CD4-positive, alpha-beta T cell treated with Interleukin-4 for 4 hours (primary cell): ENCODE measurements at regions not wholly inside any gene's neighbourhood (a gene's known extent, or its start where the extent isn't known, plus 50 kb on each side); places are given as distances from the start of the nearest gene placed in this dataset.
"Not testable (repeated sequence)": the region's sequence is repeated elsewhere in the genome, so short reads cannot be mapped to it uniquely, and the experiment has no call there.

ENCODE experiments used
- DNase-seq: peaks from one replicate; pipeline ENCODE4 v3.0.0-alpha.2; 2020

DNA sequence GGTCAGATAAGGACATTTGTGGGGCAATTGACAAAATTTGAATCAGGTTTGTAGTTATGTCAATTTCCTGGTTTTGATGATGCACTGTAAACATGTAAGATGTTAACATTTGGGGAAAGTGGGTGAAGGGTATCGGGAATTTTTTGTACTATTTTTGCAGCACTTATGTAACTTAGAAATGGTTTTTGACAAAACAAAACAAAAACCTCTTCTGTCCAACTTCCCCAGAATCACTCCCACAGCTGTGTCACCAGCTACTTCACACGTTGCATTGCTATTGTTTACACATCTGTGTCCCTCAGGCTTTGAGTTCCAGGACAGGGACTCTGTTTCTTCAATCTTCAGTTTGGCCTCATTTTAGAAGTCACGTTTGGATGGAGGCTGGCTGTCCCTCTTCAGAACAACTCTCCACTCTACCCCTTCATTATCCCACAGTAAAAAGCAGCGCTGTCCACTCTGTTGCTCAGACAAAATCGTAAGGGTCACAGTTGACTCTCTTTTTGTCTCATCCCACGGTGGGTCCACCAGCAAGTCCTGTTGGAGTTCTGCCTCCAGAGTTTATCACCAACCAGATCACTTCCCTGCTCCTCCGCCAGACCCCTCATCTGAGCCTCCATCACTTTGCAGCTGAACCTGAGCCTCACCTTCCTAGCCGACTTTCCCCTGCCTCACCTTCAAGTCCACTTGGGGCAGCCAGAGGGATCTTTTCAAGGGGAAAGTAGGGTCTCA lies 63.2 kb downstream of the NENF start:
- DNase-seq, result no peak

DNA sequence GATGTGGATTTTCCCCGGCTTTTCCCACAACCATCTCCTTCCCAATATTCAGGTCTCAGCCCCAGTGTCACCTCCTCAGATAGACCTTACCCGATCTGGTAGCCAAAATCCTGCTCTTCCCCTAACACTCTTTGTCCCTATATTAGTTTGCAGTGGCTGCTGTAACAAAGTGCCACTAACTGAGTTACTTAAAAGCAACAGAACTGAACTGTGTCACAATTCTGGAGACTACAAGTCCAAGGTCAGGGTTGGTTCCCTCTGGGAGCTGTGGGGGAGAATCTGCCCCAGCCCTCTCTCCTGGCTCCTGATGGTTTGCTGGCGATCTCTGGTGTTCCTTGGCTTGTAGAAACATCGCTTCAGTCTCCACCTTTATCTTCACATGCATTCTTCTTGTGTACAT lies 64.0 kb downstream of the NENF start:
- DNase-seq, result no peak

DNA sequence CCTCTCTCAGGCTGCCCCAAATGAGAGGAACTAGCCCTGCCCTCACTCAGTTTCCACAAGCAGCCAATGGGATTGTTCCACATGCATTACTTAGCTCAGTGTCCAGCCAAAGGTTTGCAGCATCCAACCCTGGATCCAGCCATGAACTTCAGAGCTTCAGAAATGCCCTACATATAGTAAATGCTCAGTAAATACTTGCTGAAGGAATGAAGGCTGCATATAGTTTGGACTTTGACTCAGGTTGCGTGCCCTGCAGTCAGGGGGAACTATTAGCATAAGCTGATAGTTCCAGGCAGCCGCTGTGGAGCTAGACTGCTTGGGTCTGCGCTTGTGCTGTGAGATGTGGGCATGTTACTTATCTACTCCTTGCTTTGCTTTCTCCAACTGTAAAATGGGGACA lies 64.8 kb downstream of the NENF start:
- no peak for DNase-seq

- DNase-seq, result no peak
Observed at GRCh38 chr1:212498283-212499040, 65.7 kb downstream of the NENF start.

DNA sequence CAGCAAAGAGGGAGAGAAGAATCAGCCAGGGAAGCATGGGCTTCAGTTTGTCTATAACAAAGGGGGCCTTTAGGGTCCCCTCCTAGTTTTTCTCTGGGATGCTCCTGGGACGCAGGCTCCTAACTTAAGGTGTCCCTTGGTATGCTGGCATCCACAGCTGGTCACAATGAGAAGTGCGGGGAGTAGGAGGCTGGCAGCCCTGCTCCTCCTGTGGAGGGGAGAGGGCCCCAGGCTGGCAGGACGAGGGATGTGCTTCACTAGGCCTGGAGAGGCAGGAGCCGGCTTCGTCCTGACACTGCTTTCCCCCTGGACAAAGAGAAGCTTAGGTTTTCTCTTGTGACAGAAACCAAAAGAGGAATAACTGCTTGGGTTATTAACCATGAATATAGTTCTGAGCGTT lies 67.6 kb downstream of the NENF start:
- DNase-seq, result no peak

- DNase-seq, result no peak
Observed at GRCh38 chr1:212500983-212501382, 68.3 kb downstream of the NENF start.

DNA sequence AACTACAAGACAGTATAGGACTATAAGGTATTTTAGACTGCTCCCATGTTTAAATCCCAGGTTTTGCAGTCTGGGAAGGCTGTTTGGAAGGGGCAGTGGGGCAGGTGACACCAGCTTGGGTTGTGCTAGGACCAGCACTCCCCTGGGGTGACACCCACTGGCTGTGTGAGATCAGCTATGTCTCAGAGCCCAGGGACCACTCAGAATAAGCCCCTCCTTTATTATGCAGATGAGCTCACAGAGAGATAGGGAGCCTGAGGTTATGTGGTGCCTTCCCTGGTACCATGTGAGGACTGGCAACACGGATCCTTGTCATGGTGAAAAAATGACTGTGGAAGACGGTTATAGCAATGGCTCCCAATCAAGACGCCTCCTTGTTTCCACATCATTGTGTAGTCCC lies 71.0 kb downstream of the NENF start:
- DNase-seq, result no peak

DNA sequence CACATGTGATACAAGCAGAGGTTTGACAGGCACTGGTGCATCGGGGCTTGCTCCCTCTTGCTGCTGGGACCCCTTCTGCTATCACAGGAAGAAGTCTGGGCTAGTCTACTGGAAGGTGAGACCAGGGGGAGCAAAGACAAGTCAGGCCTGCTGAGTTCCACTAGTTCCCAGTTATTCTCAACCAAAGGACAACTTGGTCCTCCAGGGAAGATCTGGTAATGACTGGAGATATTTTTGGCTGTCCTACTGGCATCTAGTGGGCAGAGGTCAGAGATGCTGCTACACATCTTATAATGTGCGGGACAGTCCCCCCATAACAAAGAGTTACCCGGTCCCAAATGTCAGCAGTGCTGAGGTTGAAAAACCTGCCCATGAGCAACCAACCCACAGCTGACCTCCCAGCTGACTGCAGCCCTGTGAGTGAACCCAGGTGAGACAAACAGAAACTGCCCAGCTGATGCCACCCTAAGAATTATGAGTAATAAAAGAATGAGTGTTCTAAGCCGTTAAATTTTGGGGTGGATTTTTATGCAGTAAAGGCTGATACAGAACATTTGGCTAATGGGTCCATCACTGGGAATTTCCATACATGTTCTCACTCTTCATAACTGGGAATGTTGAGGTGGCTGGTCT lies 71.6 kb downstream of the NENF start:
- DNase-seq, result no peak

GRCh38 chr1:212506666-212507065 lies 73.9 kb downstream of the NENF start:
- DNase-seq, result no peak

DNA sequence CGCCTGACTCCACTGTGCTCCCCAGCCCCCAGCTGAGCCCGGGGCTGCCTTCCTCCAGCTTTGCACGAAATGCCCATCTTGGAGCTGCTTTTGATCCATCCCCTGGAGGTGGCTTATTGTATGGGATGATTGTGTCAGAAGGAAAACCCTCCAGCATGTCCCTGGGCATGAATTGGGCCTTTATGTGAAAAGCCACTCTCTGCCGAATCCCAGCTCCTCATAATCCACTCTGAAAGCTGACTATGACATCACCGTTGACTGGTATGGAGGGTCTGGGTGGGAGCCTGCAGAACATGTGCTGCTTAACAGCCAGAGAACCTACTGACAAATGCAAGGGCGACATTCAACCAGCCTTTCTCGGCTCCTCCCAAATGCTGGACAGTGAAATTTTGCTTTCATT lies 74.6 kb downstream of the NENF start:
- no peak for DNase-seq

DNA sequence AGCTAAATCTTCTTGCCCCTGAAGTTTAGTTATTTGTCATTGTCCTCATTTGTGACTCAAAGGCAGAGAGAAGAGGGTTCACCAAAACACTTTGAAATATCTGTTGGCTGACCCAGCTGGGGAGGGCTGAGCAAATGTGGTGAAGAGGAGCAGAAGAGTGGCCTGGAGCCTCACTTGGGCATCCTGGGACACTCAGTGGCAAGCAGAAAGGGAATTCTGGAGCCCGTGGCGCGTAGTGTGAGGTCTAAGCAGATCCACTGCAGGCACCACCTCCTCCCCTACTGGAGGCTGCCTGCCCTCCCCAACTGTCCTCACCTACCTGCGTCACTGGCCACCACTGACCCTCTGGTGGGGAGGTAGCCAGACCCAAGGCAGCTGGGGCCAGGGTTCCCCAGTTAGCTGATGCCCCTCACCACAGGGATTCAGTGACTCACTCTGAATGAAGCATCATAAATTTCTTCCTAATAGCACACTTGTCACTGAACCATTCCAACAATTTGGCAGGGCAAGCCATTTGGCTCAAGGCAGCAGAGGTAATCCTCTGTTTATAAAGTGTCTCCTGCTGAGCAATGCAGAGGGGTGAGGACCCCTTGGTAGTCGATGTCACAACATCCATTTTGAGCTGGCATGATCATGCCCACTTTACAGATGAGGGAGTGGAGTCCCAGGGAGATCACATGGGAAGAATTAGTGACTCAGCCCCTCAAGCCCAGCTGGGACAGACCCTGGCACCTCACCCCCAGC lies 80.3 kb downstream of the NENF start:
- DNase-seq, result no peak

DNA sequence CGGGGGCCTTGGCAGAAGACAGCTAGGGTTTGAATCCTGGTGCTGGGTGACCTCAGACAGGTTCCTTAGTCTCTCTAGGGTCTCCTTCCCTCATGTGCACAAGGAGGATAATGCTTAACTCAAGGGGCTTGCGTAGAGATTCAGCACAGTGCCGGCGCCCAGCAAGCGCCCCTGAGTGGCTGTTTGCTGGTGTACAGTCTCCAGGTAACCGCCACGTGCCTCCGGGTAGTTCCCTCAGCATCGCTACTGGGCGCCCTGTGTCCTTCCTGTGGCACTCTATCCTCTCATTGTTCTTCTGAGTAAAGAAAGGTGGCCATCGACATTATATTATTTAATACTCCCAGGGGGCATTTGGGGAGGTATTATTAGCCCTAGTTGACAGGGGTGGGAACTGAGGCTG lies 80.9 kb downstream of the NENF start:
- DNase-seq, result no peak

DNA sequence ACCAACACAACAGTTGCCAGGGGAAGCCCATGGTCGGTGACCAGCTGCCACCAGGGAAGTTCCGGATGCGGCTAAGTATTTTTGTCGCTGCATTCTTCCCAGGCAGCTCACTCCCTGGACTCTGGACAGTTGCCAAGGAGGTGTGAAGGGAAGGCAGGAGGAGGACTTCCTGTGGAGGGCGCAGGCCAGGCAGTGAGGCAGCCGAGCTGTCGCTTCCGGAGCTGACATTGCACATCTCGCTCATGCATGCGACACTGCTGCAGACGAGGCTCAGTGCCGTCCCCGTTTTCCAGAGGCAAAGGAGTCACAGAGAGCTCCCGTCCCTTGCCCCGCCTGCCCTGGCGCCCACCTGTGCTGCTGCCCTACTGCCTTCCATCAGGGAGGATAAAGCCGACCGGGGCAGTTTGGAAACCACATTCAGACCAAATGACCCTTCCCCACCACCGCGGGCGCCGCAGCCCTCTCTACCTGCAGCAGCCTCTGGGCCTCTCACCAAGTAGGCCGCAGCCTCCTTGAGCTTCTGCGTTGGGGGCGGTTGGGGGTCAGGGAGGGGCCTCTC lies 81.4 kb downstream of the NENF start:
- no peak for DNase-seq

- no peak for DNase-seq
Observed at GRCh38 chr1:212514782-212515181, 82.1 kb downstream of the NENF start.

DNA sequence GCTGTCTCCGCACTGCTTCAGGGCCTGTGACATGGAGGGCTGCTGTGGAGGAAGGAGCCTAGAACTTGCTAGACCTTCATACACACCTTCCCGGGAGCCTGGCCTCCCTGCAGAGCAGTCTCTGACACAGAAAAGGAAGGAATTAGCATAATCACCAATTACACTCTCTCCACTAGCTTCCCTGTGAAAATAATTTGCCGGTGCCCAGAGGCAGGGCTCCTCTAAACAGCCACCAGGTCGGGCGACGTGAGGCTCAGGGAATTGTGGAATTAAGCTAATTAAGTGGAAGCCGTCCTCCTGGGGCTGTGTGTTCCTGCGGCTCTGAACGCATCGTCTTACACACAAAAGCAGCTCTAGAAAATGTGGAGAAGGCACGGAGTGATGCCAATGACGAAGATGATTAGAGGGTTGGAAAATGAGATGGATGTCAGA lies 82.6 kb downstream of the NENF start:
- no peak for DNase-seq

- not testable (repeated sequence) for DNase-seq
Observed at GRCh38 chr1:212516012-212516411, 83.3 kb downstream of the NENF start.

- DNase-seq, result no peak
Observed at GRCh38 chr1:212518188-212519054, 85.7 kb downstream of the NENF start.

- DNase-seq, result no peak
Observed at GRCh38 chr1:212519131-212519530, 86.4 kb downstream of the NENF start.

GRCh38 chr1:212520299-212520698 lies 87.6 kb downstream of the NENF start:
- no peak for DNase-seq

DNA sequence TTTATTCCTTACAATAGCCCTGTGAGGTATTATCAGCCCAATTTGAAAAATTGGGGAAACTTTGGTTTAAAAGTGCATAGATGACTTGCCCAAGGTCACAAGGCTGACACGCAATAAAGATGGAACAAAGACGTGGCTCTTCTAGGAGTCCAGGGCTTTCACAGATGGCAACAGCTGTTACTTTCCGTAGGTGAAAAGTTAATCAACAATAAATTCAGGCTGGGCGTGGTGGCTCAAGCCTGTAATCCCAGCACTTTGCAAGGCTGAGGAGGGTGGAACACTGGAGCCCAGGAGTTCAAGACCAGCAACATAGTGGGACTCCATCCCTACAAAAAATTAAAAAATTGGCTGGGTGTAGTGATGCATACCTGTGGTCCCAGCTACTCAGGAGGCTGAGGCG lies 87.8 kb upstream of the ATF3 start:
- no peak for DNase-seq

DNA sequence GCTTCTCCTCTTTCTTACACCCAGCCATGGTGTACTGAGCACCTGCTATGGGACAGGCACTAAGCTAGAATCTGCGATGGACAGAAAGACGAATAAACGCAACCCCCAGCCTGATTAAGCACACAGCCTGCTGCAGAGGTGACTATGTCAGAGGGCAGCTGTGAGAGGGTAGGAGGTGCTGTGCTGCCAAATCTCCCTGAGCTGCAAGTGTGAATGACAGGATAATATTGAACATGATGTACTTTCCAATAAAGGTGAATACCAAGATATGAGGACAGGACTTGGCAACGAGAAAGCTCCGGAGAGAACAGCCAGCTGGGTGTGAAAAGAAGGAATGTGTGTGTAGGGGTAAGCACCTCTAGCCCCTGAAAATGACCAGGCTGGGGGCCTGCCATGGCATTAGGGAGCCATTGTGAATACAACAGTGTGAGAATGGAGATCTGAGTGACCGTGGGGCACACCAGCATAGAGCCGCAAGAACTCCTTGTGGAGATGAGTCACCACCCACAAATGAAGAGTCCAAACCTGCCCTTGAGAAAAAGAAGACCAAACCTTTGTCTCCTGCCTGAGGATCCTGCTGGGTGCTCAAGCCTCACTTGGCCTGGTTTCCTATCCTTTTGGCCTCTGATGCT lies 83.0 kb upstream of the ATF3 start:
- DNase-seq, result no peak

GRCh38 chr1:212526111-212526491 lies 82.5 kb upstream of the ATF3 start:
- DNase-seq, result no peak
